ENCODE measurements at regions not wholly inside any gene's neighbourhood (a gene's known extent, or its start where the extent isn't known, plus 50 kb on each side); places are given as distances from the start of the nearest gene placed in this dataset.
A peak's percentile ranks its signal among the peaks of the same experiment; 100 is the strongest.

- Histone ChIP-seq H3K4me2 (ENCODE audit: low read length) (no peak overlapping the region), H4K20me1 (ENCODE audit: insufficient read depth, low read length) (no peaks in the 10 kb centered on the region), H3K9ac (ENCODE audit: low read length) (no peak overlapping the region), H2AFZ (ENCODE audit: low read depth, low read length) (no peak overlapping the region), H3K79me2 (ENCODE audit: low read length) (no peaks in the 10 kb centered on the region), H3K27me3 (ENCODE audit: low read depth, low read length) (peaks cover 6% of the 10 kb centered on the region; the same call in 1 of the 2 replicates), H3K9me3 (ENCODE audit: insufficient read depth, low read length) (no peaks in the 10 kb centered on the region), H3K4me1 (ENCODE audit: low read length) (peaks cover 26% of the 10 kb centered on the region), H3K36me3 (replicated peaks; ENCODE audit: low read depth, low read length) (no peaks in the 10 kb centered on the region), H3K4me3 (ENCODE audit: low read length) (no peak overlapping the region), H3K27ac (ENCODE audit: low read length) (no peak overlapping the region)
- TF ChIP-seq EZH2phosphoT487 (IDR thresholded peaks at IDR 0.05; ENCODE audit: low read depth) (no peak), CTCF (IDR thresholded peaks at IDR 0.05; ENCODE audit: low read depth, low read length) (no peak)
These were observed 76.4 kb downstream of the TSN start for GRCh38 chr2:121831841-121832240.

- Histone ChIP-seq H3K4me3 (ENCODE audit: low read length) (0 out of 2 replicates have a peak overlapping the region, but pooled peaks have one; percentile 11), H3K9ac (ENCODE audit: low read length) (no peak overlapping the region), H3K27me3 (ENCODE audit: low read depth, low read length) (peaks cover 11% of the 10 kb centered on the region; the same call in 1 of the 2 replicates), H3K9me3 (ENCODE audit: insufficient read depth, low read length) (no peaks in the 10 kb centered on the region), H3K36me3 (replicated peaks; ENCODE audit: low read depth, low read length) (no peaks in the 10 kb centered on the region), H3K79me2 (ENCODE audit: low read length) (no peaks in the 10 kb centered on the region), H3K27ac (ENCODE audit: low read length) (no peak overlapping the region), H2AFZ (ENCODE audit: low read depth, low read length) (no peak overlapping the region), H3K4me2 (ENCODE audit: low read length) (peak overlapping the region; percentile 44), H3K4me1 (ENCODE audit: low read length) (peaks cover 26% of the 10 kb centered on the region), H4K20me1 (ENCODE audit: insufficient read depth, low read length) (no peaks in the 10 kb centered on the region)
- TF ChIP-seq EZH2phosphoT487 (IDR thresholded peaks at IDR 0.05; ENCODE audit: low read depth): no peak
- TF ChIP-seq CTCF (IDR thresholded peaks at IDR 0.05; ENCODE audit: low read depth, low read length): no peak
These were observed 77.2 kb downstream of the TSN start for GRCh38 chr2:121832412-121833357.

- Histone ChIP-seq H3K9me3 (ENCODE audit: insufficient read depth, low read length) (no peaks in the 10 kb centered on the region), H2AFZ (ENCODE audit: low read depth, low read length) (no peak overlapping the region)
- TF ChIP-seq CTCF (IDR thresholded peaks at IDR 0.05; ENCODE audit: low read depth, low read length) (no peak), EZH2phosphoT487 (IDR thresholded peaks at IDR 0.05; ENCODE audit: low read depth) (no peak)
These were observed 77.9 kb downstream of the TSN start for GRCh38 chr2:121833358-121833723.

GRCh38 chr2:121836611-121837010 is 81.2 kb downstream of the TSN start:
- no peak for TF ChIP-seq CTCF (IDR thresholded peaks at IDR 0.05; ENCODE audit: low read depth, low read length)
- no peak for TF ChIP-seq EZH2phosphoT487 (IDR thresholded peaks at IDR 0.05; ENCODE audit: low read depth)
- Histone ChIP-seq H3K9me3 (ENCODE audit: insufficient read depth, low read length) (no peaks in the 10 kb centered on the region), H3K4me3 (ENCODE audit: low read length) (no peak overlapping the region), H3K9ac (ENCODE audit: low read length) (no peak overlapping the region), H3K79me2 (ENCODE audit: low read length) (no peaks in the 10 kb centered on the region), H3K36me3 (replicated peaks; ENCODE audit: low read depth, low read length) (no peaks in the 10 kb centered on the region), H3K27ac (ENCODE audit: low read length) (no peak overlapping the region), H3K4me1 (ENCODE audit: low read length) (peaks cover 15% of the 10 kb centered on the region), H2AFZ (ENCODE audit: low read depth, low read length) (no peak overlapping the region), H3K27me3 (ENCODE audit: low read depth, low read length) (peaks cover 23% of the 10 kb centered on the region), H3K4me2 (ENCODE audit: low read length) (no peak overlapping the region), H4K20me1 (ENCODE audit: insufficient read depth, low read length) (no peaks in the 10 kb centered on the region)

More at GRCh38 chr2:121833358-121833723, 77.9 kb downstream of the TSN start:
- Histone ChIP-seq H4K20me1 (ENCODE audit: insufficient read depth, low read length) (no peaks in the 10 kb centered on the region), H3K9ac (ENCODE audit: low read length) (no peak overlapping the region), H3K79me2 (ENCODE audit: low read length) (no peaks in the 10 kb centered on the region), H3K4me2 (ENCODE audit: low read length) (peak overlapping the region; percentile 44), H3K36me3 (replicated peaks; ENCODE audit: low read depth, low read length) (no peaks in the 10 kb centered on the region), H3K27me3 (ENCODE audit: low read depth, low read length) (peaks cover 17% of the 10 kb centered on the region), H3K4me3 (ENCODE audit: low read length) (0 out of 2 replicates have a peak overlapping the region, but pooled peaks have one; percentile 11), H3K4me1 (ENCODE audit: low read length) (peaks cover 20% of the 10 kb centered on the region), H3K27ac (ENCODE audit: low read length) (no peak overlapping the region)

Measured in OCI-LY3 (cell line).